Islet of Langerhans (tissue), 1 donor: ENCODE measurements at regions not wholly inside any gene's neighbourhood (a gene's known extent, or its start where the extent isn't known, plus 50 kb on each side); places are given as distances from the start of the nearest gene placed in this dataset.

Experiments used
- FAIRE-seq: peaks from one replicate; lab custom pipeline; 2011; peaks lifted over from hg19 to GRCh38; lab: Jason Lieb, UNC

- FAIRE-seq, result no peak
These were observed 2060.5 kb downstream of the MAT2B start for GRCh38 chr5:165565911-165566310.

GRCh38 chr5:165569551-165569950, 2064.1 kb downstream of the MAT2B start:
- no peak for FAIRE-seq

- no peak for FAIRE-seq
These were observed 2068.0 kb downstream of the MAT2B start for GRCh38 chr5:165573445-165573844.

- FAIRE-seq, result no peak
These were observed 2068.7 kb downstream of the MAT2B start for GRCh38 chr5:165574100-165574499.

GRCh38 chr5:165576678-165577275, 2071.4 kb downstream of the MAT2B start:
- FAIRE-seq, result no peak

GRCh38 chr5:165579911-165580310, 2074.5 kb downstream of the MAT2B start:
- FAIRE-seq, result no peak

- no peak for FAIRE-seq
These were observed 2089.3 kb downstream of the MAT2B start for GRCh38 chr5:165594693-165595092.

- no peak for FAIRE-seq
These were observed 2097.1 kb downstream of the MAT2B start for GRCh38 chr5:165602529-165602928.

GRCh38 chr5:165607026-165607425, 2101.6 kb downstream of the MAT2B start:
- FAIRE-seq, result no peak

- FAIRE-seq, result no peak
These were observed 2104.5 kb downstream of the MAT2B start for GRCh38 chr5:165609871-165610270.

- FAIRE-seq, result no peak
These were observed 2111.3 kb downstream of the MAT2B start for GRCh38 chr5:165616490-165617405.

GRCh38 chr5:165617491-165617890, 2112.1 kb downstream of the MAT2B start:
- no peak for FAIRE-seq

GRCh38 chr5:165620394-165620793, 2115.0 kb downstream of the MAT2B start:
- no peak for FAIRE-seq

- FAIRE-seq, result no peak
These were observed 2117.6 kb downstream of the MAT2B start for GRCh38 chr5:165622864-165623536.

GRCh38 chr5:165624166-165624946, 2118.9 kb downstream of the MAT2B start:
- FAIRE-seq, result no peak

- no peak for FAIRE-seq
These were observed 2120.7 kb downstream of the MAT2B start for GRCh38 chr5:165626161-165626560.

- FAIRE-seq, result no peak
These were observed 2122.2 kb downstream of the MAT2B start for GRCh38 chr5:165627548-165628170.

- FAIRE-seq, result peak; percentile 92
These were observed 2124.9 kb downstream of the MAT2B start for GRCh38 chr5:165630261-165630778.

- FAIRE-seq, result no peak
These were observed 2125.8 kb downstream of the MAT2B start for GRCh38 chr5:165631235-165631634.

- no peak for FAIRE-seq
These were observed 2136.9 kb downstream of the MAT2B start for GRCh38 chr5:165642366-165642765.

- no peak for FAIRE-seq
These were observed 2160.4 kb downstream of the MAT2B start for GRCh38 chr5:165665735-165666400.
